Activated CD4-positive, alpha-beta T cell treated with anti-CD3 and anti-CD28 coated beads, Interleukin-2, amount 50 U/mL, for 16 hours (primary cell): ENCODE measurements at regions not wholly inside any gene's neighbourhood (a gene's known extent, or its start where the extent isn't known, plus 50 kb on each side); places are given as distances from the start of the nearest gene placed in this dataset.
"Not testable (repeated sequence)": the region's sequence is repeated elsewhere in the genome, so short reads cannot be mapped to it uniquely, and the experiment has no call there.

Source experiments
- DNase-seq: peaks from one replicate; pipeline ENCODE4 v3.0.0-alpha.2; 2020

GRCh38 chrX:115840729-115841409, 279.9 kb downstream of the PLS3 start:
- not testable (repeated sequence) for DNase-seq

DNA sequence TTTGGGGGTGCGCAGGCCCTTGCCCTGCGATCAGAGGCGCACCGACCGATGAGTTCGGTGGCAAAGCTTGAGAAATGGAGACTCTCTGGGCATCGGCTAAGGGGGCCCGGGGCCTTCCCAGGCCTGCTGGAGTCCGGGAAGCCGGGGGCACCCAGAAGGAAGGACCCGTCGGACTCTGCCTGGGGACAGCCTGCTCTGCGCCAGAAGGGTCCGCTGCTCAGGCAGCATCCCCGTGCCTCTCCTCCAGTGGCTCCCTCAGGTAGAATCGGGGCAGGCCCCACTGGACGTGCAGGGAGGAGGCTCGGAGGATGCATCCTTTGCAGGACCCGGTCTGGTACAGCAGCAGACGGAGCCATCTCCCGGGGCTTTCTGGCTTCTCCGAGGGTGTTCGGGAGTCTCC, 290.0 kb downstream of the PLS3 start:
- not testable (repeated sequence) for DNase-seq

DNA sequence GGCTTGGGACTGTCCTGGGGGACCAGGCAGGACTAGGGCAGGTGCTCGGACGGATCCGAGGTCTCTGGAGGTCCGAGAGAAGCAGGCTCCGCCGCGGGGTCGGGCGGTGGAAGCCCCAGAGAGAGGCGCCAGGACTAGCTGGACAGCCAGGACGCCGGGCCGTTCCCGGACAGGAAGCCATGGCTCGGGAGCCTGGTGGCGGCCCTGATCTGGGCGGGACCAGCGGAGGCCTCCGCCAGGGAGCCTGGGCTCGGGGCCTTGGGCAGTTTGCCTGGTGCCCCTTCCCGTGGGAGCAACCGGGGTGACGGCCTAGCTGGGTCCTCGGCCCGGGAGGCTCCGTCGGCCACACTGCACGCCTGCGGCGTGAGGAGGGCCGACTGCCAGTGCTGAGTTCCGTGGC, 292.3 kb downstream of the PLS3 start:
- not testable (repeated sequence) for DNase-seq

- DNase-seq: not testable (repeated sequence)
Measured at GRCh38 chrX:115881170-115881569, 289.4 kb upstream of the AGTR2 start.

- DNase-seq: not testable (repeated sequence)
Measured at GRCh38 chrX:115884121-115884520, 286.4 kb upstream of the AGTR2 start.

- peak; percentile 64 for DNase-seq
Measured at GRCh38 chrX:115888041-115888440, 282.5 kb upstream of the AGTR2 start.

DNA sequence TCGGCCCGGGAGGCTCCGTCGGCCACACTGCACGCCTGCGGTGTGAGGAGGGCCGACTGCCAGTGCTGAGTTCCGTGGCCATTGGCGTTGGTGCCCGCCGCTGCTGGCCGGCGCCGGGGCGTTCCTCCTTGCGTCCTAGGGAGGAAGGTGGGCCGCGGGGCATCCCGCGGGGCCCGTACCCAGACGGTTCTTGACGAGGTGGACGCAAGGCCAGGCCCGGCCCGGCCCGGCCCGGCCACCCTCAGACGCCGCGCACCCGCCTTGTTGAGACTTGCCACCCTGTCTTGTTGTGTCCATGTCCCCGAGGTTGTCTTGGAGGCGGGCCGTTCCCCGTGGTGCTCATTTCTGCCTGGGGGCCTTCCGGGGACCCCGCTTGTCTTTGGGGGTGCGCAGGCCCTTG, 282.0 kb upstream of the AGTR2 start:
- not testable (repeated sequence) for DNase-seq

DNA sequence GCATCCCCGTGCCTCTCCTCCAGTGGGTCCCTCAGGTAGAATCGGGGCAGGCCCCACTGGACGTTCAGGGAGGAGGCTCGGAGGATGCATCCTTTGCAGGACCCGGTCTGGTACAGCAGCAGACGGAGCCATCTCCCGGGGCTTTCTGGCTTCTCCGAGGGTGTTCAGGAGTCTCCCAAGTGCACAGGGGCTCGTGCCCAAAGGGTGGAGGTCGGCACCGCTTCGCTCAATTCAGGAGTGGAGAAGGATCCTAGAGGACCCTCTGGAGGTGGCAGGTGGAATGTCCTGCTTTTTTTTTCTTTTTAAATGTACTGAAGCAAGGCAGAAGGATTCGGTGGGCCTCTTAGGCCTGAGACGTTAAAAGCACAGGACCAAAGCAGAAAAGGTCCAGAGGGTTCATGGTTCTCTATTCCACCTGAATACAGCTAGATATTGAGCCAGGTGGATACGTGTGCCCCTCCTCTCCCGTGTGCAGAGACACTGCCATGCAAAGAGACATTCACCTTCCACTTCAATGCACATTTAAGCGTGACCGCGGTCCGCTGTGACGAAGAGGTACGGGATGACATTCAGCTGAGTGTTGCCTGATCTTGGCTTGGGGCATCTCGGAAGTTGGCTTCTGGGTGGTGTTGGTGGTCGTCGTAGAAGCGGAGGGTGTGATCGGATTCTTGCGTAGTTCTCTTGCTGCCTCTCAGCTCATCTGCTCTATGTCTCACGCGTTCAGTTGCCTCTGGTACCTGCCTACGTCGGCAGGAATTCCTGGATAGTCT, 281.2 kb upstream of the AGTR2 start:
- no peak for DNase-seq

DNA sequence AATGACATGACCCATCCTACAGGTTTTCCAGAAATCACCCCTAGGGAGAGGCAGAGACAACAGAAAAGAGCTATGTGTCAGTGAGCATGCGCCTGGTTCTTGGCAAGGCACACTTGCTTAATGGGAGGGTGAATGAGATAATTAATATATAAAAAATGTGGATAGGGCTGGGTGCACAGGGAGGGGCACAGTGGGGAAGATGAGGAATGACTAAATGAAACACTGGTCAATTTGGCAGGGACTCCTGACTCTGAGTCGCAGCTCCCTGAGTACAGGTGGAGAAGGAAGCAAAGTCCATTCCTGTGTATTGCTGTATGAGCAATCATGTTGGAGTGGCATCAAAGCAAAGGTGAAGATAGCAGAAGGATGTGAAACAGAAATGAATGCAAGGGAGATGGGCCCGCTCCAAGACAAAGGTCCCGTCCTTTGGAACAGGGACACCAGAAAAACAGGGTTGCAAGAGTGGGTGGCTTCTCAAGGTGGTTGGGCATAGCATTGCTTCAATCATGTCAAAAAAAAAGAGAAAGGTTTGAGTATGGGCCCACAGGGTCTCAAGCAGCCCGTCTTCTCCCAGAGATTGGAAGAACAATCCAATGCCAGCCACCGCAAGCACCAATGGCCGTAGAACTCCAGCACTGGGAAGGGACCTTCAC, 278.4 kb upstream of the AGTR2 start:
- DNase-seq: no peak

- peak; percentile 23 for DNase-seq
Measured at GRCh38 chrX:115892787-115893671, 277.5 kb upstream of the AGTR2 start.

DNA sequence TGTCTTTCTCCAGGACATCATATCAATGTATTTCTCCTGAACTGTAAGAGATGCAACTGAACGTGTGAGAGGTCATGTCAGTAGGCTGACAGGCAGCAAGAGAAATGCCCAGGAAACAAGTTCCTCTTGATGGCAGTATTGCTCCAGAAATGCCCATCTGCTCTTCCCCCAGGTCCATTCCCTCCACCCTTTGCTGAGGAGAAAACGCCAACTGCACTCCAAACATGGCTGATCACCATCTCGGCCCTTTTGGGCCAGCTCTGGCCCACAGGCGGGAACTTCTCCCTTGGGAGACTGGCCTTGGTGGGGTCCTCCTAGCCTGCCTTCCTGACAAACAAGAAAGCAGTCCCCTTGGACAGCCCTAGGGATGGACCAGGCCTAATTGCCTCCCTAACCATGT, 276.5 kb upstream of the AGTR2 start:
- DNase-seq: peak; percentile 18

DNA sequence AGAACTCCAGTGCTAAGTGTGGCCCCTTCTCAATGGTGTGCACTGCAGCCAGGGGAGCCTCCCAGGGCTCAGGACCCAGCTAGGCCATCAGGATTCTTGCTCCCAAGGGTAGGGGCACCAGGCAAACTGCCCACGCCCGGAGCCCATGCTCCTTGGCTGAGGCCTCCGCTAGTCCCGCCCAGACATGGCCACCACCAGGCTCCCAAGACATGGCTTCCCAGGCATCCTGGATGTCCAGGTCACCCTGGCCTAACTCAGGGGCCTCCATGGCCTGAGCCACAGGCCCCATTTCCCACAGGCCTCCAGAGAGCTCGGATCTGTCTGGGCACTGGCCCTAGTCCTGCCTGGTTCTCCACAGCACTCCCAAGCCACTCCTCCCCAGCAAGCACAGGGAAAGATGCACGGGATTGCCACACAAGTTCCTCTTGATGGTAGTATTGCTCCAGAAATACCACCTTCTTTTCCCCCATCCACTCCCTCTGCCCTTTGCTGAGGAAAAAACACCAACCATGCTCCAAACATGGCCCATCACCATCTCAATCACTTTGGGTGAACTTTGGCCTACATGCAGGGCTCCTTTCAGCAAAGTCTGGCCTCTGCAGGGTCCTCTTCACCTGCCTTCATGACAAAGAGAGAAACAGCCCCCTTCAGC, 274.7 kb upstream of the AGTR2 start:
- no peak for DNase-seq

- DNase-seq: no peak
Measured at GRCh38 chrX:115896362-115896761, 274.2 kb upstream of the AGTR2 start.

GRCh38 chrX:115897956-115898355, 272.6 kb upstream of the AGTR2 start:
- DNase-seq: no peak

- peak; percentile 17 for DNase-seq
Measured at GRCh38 chrX:115898382-115899001, 272.1 kb upstream of the AGTR2 start.

DNA sequence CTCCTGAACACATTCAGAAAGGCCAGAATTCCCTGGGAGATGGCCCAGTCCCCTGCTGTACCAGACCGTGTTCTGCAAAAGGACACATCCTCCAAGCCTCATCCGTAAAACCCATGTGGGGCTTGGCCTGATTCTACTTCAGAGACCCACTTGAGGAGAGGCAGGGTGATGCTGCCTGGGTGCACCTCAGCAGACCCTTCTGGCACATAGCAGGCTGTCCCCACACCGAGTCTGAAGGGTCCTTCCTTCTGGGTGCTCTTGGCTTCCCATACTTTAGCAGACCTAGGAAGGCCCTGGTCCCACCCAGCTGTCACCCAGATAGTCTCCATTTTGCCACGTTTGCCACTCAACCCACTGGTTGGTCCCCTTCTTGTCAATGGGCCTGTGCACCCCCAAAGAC, 270.1 kb upstream of the AGTR2 start:
- DNase-seq: no peak

DNA sequence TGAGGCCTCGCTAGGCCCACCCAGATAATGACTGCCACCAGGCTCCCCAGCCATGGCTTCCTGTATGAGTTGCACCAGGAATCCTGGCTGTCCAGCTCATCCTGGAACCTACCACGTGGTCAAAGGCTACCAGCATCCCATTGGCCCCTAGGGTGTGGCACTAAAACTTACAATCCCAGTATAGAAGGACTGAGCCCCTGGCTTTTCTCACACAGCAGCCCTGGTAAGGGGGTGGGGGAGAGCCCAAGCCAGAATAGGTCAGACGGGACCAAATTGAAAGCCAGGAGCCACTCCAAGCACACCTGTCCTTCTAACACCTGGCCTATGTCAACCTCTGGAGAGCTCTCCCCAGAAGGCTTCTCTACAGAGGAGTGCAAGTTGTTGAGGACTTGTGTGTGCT, 269.3 kb upstream of the AGTR2 start:
- DNase-seq: no peak

- no peak for DNase-seq
Measured at GRCh38 chrX:115902995-115903394, 267.5 kb upstream of the AGTR2 start.

DNA sequence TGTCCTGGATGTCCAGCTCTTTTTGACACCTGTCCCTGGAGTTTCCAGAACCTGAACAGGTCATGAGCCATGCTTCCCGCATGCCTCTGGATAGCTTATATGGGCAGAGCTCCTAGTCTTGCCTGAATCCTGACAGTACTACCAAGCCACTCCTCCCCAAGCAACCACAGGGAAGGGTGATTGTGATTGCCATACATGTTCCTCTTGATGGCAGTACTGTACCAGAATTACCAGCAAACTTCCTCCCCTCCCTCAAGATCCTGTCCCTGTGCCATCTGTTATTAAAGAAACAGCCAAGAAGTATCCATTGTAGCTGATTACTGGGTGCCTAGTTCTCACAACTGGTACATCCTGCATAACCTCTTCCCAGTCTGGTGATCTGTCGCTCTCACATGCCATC, 264.3 kb upstream of the AGTR2 start:
- DNase-seq: no peak

- DNase-seq: no peak
Measured at GRCh38 chrX:115906881-115907280, 263.7 kb upstream of the AGTR2 start.

DNA sequence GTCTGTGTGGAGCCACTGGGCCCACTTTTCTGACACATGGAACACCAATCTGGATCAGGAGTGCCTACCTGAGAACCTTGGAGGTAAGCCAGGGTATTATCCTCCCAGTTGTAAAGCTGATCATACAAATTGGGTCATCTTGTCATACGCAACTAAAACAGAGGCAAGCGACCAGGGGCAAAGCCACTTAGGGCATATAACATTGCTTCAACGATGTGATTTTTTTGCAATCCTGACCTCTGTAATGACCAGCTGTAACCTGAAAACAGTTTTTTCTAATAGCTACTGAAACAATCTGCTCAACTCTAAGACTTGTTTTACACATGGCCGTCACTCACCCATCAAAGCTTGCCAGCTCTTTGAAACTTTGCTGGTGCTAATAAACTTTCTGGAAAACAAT, 261.5 kb upstream of the AGTR2 start:
- DNase-seq: no peak

- DNase-seq: no peak
Measured at GRCh38 chrX:115911967-115912366, 258.6 kb upstream of the AGTR2 start.
